Urinary bladder (tissue), 3 donors: ENCODE measurements at regions not wholly inside any gene's neighbourhood (a gene's known extent, or its start where the extent isn't known, plus 50 kb on each side); places are given as distances from the start of the nearest gene placed in this dataset.

Source experiments
- DNase-seq: peaks from one replicate; pipeline ENCODE4 v3.0.0-alpha.2; 2015; ENCODE audit errors: extremely low spot score
- H3K27ac ChIP-seq: one replicate; pipeline ENCODE4 v1.5.1; 2013; ENCODE audit warnings: low read depth, mild to moderate bottlenecking, moderate library complexity
- H3K36me3 ChIP-seq: one replicate; pipeline ENCODE4 v1.6.1; 2013; ENCODE audit warnings: mild to moderate bottlenecking, moderate library complexity; ENCODE audit not compliant: insufficient read depth
- H3K4me1 ChIP-seq: one replicate; pipeline ENCODE4 v1.6.1; 2013; ENCODE audit warnings: mild to moderate bottlenecking, moderate library complexity; ENCODE audit not compliant: insufficient read depth
- H3K4me3 ChIP-seq: one replicate; pipeline ENCODE4 v1.5.1; 2013; ENCODE audit warnings: low read depth, low read length
- WGBS: extraction: QIAGEN DNeasy Blood & Tissue Kit; methylation state at CpG from one replicate; pipeline ENCODE4 v1.1.7; 2013; 5-methylcytosine and 5-hydroxymethylcytosine counted together
- donor health status: healthy with polysubstance abuse.
- donor health status: healthy.

- no peak for DNase-seq
- WGBS: 76% methylated on average over 7 of the region's 7 CpGs
- Histone ChIP-seq H3K36me3 (no peaks in the 10 kb centered on the region), H3K4me3 (no peak overlapping the region), H3K4me1 (no peaks in the 10 kb centered on the region), H3K27ac (no peak overlapping the region)
Observed at GRCh38 chr3:72295276-72295961, 510.5 kb upstream of the PROK2 start.

GRCh38 chr3:72290859-72291638 is 506.1 kb upstream of the PROK2 start:
- H3K4me3 ChIP-seq: no peak overlapping the region
- no peak overlapping the region for H3K27ac ChIP-seq
- no peak for DNase-seq
- H3K36me3 ChIP-seq: no peaks in the 10 kb centered on the region
- 76% methylated on average over 10 of the region's 10 CpGs for WGBS
- no peaks in the 10 kb centered on the region for H3K4me1 ChIP-seq

GRCh38 chr3:72289692-72290071 is 504.7 kb upstream of the PROK2 start:
- Histone ChIP-seq H3K4me1 (no peaks in the 10 kb centered on the region), H3K4me3 (no peak overlapping the region), H3K36me3 (no peaks in the 10 kb centered on the region), H3K27ac (no peak overlapping the region)
- DNase-seq: no peak
- 81% methylated on average over 4 of the region's 4 CpGs for WGBS

- no peak overlapping the region for H3K4me3 ChIP-seq
Observed at GRCh38 chr3:72288955-72289691, 504.2 kb upstream of the PROK2 start.

GRCh38 chr3:72287956-72288355 is 503.0 kb upstream of the PROK2 start:
- Histone ChIP-seq H3K36me3 (no peaks in the 10 kb centered on the region), H3K27ac (no peak overlapping the region), H3K4me1 (no peaks in the 10 kb centered on the region), H3K4me3 (no peak overlapping the region)
- 26% methylated on average over 1 of the region's 1 CpG for WGBS
- DNase-seq: no peak

More at GRCh38 chr3:72288955-72289691, 504.2 kb upstream of the PROK2 start:
- Histone ChIP-seq H3K27ac (no peak overlapping the region), H3K4me1 (no peaks in the 10 kb centered on the region), H3K36me3 (no peaks in the 10 kb centered on the region)
- WGBS: 23% methylated on average over 25 of the region's 25 CpGs
- no peak for DNase-seq

GRCh38 chr3:72285502-72285901 is 500.6 kb upstream of the PROK2 start:
- 94% methylated on average over 3 of the region's 3 CpGs for WGBS

GRCh38 chr3:72284471-72284870 is 499.5 kb upstream of the PROK2 start:
- Histone ChIP-seq H3K27ac (no peak overlapping the region), H3K4me3 (no peak overlapping the region), H3K36me3 (no peaks in the 10 kb centered on the region), H3K4me1 (no peaks in the 10 kb centered on the region)
- DNase-seq: no peak
- WGBS: 89% methylated on average over 5 of the region's 5 CpGs

More at GRCh38 chr3:72285502-72285901, 500.6 kb upstream of the PROK2 start:
- no peak for DNase-seq
- Histone ChIP-seq H3K36me3 (no peaks in the 10 kb centered on the region), H3K4me3 (no peak overlapping the region), H3K27ac (no peak overlapping the region), H3K4me1 (no peaks in the 10 kb centered on the region)

GRCh38 chr3:72282918-72283317 is 498.0 kb upstream of the PROK2 start:
- Histone ChIP-seq H3K4me1 (no peaks in the 10 kb centered on the region), H3K36me3 (no peaks in the 10 kb centered on the region), H3K4me3 (no peak overlapping the region), H3K27ac (no peak overlapping the region)
- WGBS: 94% methylated on average over 3 of the region's 3 CpGs
- DNase-seq: no peak

GRCh38 chr3:72281551-72281950 is 496.6 kb upstream of the PROK2 start:
- Histone ChIP-seq H3K36me3 (no peaks in the 10 kb centered on the region), H3K4me1 (no peaks in the 10 kb centered on the region), H3K27ac (no peak overlapping the region), H3K4me3 (no peak overlapping the region)
- WGBS: 85% methylated on average over 5 of the region's 5 CpGs
- no peak for DNase-seq

GRCh38 chr3:72280876-72281275 is 495.9 kb upstream of the PROK2 start:
- H3K36me3 ChIP-seq: no peaks in the 10 kb centered on the region
- no peak for DNase-seq
- no peaks in the 10 kb centered on the region for H3K4me1 ChIP-seq
- H3K4me3 ChIP-seq: no peak overlapping the region
- WGBS: 86% methylated on average over 6 of the region's 6 CpGs
- H3K27ac ChIP-seq: no peak overlapping the region

GRCh38 chr3:72279631-72280041 is 494.7 kb upstream of the PROK2 start:
- Histone ChIP-seq H3K4me1 (no peaks in the 10 kb centered on the region), H3K36me3 (no peaks in the 10 kb centered on the region), H3K4me3 (no peak overlapping the region), H3K27ac (no peak overlapping the region)
- WGBS: 31% methylated on average over 6 of the region's 6 CpGs
- DNase-seq: no peak

- Histone ChIP-seq H3K27ac (no peak overlapping the region), H3K4me1 (no peaks in the 10 kb centered on the region), H3K4me3 (no peak overlapping the region), H3K36me3 (no peaks in the 10 kb centered on the region)
- 33% methylated on average over 3 of the region's 3 CpGs for WGBS
- peak; percentile 43 for DNase-seq
Observed at GRCh38 chr3:72279068-72279604, 494.2 kb upstream of the PROK2 start.

- H3K27ac ChIP-seq: no peak overlapping the region
- no peaks in the 10 kb centered on the region for H3K36me3 ChIP-seq
- no peak for DNase-seq
- WGBS: 64% methylated on average over 3 of the region's 3 CpGs
- no peaks in the 10 kb centered on the region for H3K4me1 ChIP-seq
- H3K4me3 ChIP-seq: no peak overlapping the region
Observed at GRCh38 chr3:72278349-72279067, 493.6 kb upstream of the PROK2 start.
